ENCODE measurements at regions not wholly inside any gene's neighbourhood (a gene's known extent, or its start where the extent isn't known, plus 50 kb on each side); places are given as distances from the start of the nearest gene placed in this dataset.

DNA sequence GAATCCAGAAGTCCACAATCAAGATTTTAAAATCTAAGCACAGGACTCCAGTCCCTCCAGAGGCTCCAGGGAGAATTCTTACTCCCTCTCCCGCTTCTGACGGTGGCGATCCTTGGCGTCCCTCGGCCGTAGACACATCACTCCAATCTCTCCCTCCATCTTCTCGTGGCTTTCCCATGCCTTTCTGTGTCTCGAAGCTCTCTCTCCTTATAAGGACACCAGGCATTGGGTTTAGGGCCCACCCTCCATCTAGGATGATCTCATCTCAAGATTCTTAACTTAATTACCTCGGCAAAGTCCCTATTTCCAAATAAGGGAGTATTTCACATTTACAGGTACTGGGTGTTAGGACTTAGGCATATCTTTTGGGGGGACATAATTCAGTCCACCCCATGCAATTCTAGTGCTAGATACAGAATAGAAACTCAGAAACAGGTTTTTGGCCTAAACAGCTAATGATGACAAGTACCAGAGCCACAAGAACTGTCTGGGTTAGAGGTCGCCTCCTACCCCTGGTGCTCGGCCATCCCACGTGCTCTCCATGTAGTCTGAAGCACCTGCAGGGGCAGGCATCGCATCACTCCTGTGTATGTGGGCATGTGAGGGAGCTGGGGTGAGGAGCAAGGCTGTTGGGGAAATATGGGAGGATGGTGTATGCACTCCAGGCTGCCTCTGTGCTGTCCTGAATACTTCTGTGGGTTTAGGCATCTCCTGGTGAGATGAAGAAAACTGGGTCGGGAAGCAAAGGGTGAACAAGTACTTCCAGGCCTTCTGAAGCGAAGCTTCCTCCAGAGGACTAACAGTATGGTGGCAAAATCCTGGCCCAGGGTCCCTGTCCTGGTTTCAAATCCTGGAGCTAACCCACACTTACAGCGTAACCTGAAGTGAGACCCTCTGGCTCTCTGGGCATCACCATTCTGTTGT is 298.3 kb upstream of the ZMIZ1 start:
- no peak for DNase-seq

DNA sequence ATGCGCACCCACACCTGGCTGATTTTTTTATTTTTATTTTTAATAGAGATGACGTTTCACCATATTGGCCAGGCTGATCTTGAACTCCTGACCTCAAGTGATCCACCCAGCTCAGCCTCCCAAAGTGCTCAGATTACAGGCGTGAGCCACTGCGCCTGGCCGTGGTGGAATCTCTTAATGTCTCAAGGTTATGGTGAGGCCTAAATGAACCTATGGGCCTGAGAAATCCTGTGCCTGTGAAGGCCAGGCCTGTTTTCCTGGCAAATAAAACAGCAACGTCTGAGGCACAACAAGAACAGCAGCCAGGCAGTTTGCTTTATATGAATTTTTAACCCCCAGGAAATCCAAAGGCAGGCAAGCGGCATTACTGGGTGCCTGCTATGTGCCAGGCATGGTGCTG is 297.5 kb upstream of the ZMIZ1 start:
- no peak for DNase-seq

GRCh38 chr10:78771808-78772455 is 296.8 kb upstream of the ZMIZ1 start:
- DNase-seq, result no peak

DNA sequence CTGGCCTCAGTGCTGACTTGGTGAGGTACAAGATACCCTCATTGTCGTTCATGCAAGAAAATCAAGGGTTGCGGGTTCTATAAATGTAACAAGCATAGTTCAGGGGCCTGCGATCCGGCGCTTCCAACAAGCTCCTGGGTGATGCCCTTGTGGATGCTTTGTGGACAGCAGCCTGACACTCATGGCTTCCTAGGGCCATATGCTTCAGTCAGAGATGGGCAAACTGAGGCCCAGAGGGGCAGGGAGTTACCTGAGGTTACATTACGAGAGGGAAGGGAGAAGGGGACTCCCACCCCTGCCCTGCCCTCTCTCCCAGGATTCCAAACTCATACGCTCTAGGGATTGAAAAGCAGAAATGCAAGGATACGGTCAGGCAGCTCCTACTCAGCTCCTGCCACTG is 296.3 kb upstream of the ZMIZ1 start:
- DNase-seq, result no peak

DNA sequence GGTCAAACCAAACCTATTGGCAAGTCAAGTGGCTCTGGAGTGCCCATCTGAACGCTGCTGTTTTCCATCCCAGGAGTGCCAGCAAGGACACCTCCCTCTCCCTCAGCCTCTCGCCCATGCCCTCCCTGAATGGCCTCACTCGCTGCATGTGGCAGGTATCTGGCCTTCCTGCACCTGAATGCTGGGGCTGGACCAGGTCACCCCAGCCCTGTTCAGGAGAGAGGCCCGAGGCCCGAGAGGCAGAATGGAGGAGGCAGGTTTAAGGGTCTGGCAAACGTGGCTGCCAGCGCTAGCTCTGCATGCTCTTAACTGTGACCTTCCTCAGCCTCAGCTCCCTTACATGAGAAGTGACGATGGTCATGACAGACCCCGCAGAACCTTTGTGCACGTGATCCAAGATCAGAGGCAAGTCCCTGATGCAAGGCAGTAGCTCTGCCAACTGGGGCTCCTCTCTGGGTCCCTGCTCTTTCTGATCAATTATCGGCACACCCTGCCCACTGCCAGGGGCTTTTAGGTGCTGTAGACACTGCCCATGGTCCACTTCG is 295.7 kb upstream of the ZMIZ1 start:
- DNase-seq, result no peak

DNA sequence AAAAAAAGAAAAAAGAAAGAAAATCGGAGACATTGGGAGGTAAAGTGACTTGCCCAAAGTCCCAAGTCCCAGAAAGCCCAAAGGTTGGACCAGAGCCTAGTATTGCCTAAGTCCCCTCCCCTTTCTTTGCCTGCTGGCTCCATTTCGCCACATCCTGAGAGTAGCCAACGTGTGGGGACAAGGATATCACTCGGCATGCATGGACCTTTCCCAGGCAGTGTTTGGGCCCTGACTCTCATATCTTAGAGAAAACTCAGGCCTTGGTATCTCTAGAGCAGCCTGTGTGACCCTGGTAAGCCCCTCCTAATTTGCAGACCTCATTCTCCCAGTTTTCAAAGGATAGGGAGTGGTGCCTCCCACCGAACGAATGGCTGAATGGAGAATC is 294.2 kb upstream of the ZMIZ1 start:
- DNase-seq, result no peak

DNA sequence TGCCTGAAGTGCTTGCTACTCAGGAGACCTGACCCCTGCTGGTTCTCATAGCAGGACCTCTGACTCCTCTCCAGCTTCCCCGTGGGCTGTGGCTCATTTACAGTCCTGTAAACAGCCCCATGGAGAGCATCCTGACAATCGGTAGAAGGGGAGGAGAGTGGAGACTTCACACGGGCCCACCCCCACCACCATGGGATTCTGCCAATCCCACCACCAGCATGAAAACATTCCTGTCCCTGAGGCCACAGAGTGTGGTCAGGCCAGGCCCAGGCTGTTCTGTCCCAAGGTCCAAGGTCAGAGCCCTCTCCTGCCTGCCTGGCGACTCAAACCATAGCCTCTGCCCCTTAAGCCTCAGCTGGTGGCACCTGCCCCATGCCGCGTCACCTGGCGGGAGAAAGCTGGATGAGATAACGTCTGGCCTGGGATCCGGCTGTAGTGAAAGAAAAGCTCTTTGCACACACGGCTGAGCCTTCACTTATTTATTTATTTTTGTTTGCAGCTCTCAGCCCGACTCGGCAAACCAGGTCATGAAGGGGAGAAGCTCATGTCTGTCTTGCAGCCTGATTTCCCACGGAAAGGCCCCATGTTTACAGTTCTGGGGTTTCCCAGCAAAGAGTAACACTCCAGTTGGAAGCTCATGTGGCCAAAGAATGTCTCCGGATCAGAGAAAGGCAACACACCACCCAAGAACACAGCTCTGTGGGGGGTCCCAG is 293.6 kb upstream of the ZMIZ1 start:
- no peak for DNase-seq

GRCh38 chr10:78775891-78776290 is 292.9 kb upstream of the ZMIZ1 start:
- DNase-seq, result no peak

DNA sequence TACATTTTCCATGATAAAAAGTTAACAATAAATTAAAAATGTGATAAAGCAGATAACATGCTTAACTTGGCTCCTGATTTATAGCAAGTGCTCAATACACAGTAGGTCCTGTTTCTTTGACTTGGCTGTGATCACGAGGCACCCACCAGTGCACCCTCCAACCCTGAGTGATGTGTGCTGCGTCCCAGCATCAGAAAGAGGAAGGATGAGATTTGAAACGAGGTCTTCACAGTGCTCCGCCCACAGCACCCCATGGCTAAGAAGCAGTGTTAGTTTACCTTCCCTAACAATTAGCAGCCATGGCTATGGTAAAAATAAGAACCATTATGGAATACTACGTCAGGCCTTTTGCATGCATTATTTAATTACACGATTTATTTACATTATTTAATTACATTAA is 292.0 kb upstream of the ZMIZ1 start:
- DNase-seq, result no peak

DNA sequence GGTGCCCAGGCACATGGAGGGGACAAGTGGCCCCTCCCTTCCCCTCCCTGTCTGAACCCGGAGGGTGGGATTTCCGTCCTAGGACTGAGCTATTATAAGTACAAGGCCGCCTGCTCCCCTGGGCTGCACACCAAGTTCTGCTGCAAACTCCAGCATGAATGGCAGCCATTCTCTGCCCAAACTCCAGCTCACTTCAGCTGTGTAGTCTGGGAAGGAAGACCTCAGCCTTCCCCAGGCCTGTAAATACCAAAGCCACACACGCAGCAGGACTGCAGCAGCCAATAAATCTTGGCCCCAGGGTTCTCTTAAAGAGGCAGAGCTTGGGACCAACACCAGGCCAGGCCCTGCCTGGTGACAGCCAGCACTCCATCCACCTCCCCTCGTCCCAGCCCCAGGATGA is 291.3 kb upstream of the ZMIZ1 start:
- no peak for DNase-seq

GRCh38 chr10:78777867-78778266 is 290.9 kb upstream of the ZMIZ1 start:
- DNase-seq, result no peak

DNA sequence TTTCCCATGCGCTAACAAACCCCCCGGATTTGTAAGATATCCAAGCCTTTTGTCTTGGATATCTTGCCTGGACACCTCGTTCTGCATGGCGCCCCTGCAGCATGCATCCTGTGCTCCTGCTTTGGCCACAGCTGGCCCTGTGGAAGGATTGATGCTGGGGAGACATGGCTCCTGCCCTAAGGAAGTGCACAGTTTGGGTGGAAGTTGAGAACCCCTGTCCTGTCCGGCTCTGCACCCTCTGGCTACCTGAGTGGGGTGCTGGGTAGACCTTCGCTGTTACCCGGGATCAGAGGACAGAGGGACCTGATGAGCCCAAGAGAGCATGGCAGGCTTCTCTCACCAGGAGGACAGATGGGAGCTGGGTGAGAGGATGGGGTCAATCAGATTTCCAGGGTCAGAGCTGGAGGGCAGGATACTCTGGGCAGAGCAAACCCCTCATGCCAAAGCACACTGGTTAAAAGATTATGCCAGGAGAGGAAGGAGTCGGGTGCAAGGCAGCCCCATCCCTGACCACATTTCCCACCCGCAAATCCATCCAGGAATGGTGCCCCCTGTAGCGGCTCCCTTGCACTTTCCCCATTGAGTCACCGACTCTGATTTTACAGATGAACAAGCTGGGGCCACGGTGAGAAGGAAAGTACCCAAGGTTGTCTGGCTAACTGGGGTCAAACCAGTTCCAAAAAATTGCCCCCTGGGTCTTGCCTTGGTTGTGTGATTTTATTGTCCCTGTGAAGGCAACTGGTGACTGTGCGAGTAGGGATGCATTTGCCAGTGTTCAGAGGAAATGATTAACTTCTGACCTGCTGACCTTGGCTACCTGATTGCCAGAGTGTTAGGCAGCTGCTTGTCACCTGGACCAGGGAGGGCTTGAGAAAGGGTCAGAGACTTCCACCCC is 290.1 kb upstream of the ZMIZ1 start:
- DNase-seq, result no peak

DNA sequence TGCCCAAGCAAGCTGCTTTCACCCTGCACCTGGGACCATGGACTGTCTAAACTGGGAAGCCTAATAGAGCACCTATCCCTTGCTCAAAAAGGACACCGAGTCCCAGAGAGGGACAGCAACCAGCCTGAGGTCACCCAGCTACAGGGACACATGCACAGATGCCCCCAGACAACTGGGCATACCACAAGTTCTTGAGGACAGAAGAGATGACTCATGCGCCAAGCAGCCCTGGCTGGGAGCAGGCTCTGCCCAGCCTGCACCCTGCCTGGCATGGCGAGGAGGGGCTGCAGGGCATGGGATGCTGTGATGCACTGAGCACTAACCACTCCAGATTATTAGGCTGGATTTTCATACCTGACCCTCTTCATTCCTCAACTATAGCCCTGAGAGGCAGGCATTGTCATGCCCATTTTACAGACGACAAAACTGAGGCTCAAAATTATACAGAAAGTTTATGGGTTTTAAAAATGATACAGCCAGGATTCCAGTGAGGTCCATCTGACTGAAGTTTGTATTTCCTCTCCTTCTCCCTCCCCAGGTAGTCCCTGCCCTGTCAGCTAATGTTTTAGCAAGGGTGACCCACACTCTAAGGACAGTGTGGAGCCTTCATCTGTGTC is 289.3 kb upstream of the ZMIZ1 start:
- DNase-seq, result no peak

DNA sequence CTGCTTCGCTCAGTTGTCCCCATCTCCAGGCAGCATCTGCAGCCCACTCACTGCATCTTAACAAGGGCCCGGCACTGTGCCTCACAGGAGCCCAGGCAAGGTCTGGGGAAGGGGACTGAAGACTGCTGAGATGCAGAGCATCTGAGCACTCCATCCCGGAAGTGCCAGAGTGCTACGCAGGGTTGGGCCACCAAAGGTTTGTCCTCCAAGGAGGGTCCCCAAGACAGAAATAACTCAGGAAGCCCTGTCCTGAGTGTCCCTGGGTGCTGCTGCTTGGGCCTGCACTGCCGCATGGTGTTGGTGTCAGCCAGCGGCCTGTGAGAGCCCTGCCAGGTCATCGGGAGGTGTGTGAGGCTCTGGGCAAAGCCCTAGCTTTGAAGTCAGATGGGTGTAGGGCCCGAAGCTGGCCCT is 288.2 kb upstream of the ZMIZ1 start:
- DNase-seq, result no peak

GRCh38 chr10:78781251-78781913 is 287.4 kb upstream of the ZMIZ1 start:
- DNase-seq, result no peak

GRCh38 chr10:78781991-78782390 is 286.8 kb upstream of the ZMIZ1 start:
- DNase-seq, result no peak

GRCh38 chr10:78782441-78782840 is 286.3 kb upstream of the ZMIZ1 start:
- no peak for DNase-seq

GRCh38 chr10:78783753-78784152 is 285.0 kb upstream of the ZMIZ1 start:
- no peak for DNase-seq

DNA sequence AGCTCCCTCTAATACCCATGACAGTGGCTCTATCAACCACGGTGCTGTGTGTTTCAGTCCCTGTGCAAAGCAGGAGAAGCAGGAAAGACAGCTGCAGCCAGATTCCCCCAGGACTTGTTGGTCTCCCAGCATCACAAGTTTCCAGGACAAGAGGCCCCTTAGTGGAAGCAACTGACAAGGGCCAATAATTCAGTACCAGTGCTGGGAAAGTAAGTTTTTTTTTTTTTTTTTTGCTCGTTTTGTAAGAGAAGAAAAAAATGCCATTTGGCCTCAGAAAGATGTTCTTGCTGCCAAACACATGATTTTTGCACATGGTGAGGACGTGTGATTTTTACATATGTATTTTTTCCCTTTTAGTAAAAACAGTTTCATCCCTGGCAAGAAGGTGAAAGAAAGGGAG is 284.2 kb upstream of the ZMIZ1 start:
- DNase-seq, result no peak

DNA sequence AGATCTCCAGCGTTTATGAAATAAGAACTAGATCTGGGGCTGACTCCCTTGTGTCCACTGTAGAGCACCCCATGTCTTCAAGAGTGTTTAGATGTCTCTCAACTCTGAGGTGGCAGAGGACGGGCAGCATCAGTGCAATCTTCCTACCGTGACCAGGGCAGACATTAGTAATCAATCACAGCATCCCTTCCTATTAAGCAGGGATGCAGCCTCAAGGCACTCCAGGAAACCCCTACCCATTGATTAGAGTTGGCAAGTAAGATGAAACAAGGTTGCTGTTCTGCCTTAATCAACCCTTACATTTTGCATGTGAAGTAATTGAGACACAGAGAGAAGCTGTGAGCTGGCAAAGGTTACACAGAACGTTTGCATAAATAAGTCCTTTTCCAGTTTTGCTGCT is 283.7 kb upstream of the ZMIZ1 start:
- DNase-seq, result no peak

DNA sequence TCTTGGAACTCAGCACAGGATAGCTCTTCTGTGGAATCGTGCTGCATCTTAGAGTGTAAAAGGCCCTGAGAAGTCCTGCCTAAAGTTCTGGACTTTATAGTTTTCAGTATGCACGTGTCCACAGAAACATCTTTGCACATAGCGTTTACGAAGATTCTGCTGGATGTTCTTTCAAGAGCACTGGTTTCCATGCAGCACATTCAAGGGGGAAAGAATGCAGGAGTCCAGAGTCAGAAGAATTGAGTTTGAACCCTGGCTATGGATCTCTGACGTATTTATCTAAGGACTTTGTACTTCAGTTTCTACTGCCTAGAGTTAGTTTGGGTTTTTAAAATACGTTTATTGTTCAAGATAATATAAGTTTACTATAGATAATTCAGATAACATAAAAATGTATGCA is 282.8 kb upstream of the ZMIZ1 start:
- DNase-seq, result no peak

DNA sequence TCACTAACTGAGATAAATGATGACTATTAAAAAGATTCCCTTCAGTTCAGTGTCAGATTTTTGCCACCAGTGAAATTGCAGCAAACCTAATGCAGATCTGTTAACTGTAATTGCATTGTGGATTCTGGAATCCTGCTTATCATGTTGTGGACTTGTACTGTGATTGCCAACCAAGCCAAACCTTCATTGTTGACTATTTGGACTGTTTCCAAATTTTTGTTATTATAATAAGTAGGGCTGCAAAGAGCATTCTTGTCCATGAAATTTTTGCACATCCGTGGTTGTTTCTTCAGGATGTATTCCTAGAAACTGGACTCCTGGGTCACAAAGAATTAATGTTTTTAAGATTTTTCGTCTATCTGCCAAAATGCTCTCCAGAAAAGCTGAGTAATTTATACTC is 281.6 kb upstream of the ZMIZ1 start:
- no peak for DNase-seq
